GM12874 (cell line): ENCODE measurements at regions not wholly inside any gene's neighbourhood (a gene's known extent, or its start where the extent isn't known, plus 50 kb on each side); places are given as distances from the start of the nearest gene placed in this dataset.

Source experiments
- CTCF ChIP-seq: IDR thresholded peaks from 2 replicates; pipeline ENCODE4 v1.5.1; 2011; ENCODE audit warnings: low read depth, mild to moderate bottlenecking, control low read depth, low read length, moderate library complexity; ENCODE audit not compliant: insufficient read depth

DNA sequence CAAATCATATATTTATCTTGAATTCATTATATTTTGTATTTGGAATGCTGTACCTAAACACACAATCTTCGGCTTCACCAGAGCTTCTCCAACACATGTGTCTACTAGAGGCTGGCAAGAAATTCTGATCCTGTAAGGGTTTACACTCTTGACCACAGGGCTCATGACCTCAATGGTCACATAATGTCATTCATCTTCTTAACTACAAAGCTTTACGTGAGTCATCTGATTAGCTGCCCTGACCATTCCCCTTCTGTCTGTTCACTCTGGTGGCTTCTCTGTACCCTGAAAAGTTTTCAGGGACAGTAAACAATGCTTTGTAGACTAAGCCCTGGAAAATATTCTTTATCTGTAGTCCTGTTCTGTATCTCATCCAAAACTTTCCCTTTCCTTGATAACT is 423.9 kb downstream of the CMPK2 start:
- TF ChIP-seq CTCF, result no peak

GRCh38 chr2:6442252-6442985 is 423.3 kb downstream of the CMPK2 start:
- no peak for TF ChIP-seq CTCF

DNA sequence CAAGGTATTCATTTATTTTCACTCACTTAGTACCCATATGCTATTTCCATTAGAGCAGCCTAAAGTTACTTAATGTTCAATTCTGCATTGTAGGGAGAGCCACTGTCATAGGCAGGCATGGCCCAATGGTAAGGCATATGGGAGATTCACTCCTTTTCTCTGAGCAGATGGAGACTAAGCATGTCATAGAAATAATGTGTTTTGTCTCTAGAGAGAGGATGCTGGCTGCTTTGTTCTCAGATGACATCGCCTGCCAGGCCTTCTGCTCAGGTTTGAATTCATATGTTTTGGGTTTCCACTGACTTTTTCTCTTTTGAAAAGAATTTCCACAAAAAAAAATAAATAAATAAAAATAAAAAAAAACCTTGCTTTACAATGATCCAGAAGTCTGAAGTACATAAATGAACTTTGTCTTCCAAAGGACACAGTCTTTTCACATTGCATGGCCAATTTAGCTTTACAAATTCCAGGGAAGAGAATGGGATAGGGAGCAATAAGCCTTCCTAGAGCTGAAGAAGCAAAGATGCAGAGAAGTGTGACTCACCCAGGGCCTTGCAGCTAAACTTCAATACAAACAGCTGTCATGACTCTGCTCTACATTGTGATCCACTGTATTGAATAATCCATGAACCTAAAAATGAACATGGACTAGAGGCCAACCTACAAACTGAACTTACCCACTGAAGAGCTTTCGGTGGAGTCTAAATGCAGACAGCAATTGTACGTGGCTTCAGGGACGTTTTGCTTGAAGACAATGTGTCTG is 422.5 kb downstream of the CMPK2 start:
- no peak for TF ChIP-seq CTCF

- TF ChIP-seq CTCF, result no peak
Measured at GRCh38 chr2:6444514-6444913, 421.2 kb downstream of the CMPK2 start.

DNA sequence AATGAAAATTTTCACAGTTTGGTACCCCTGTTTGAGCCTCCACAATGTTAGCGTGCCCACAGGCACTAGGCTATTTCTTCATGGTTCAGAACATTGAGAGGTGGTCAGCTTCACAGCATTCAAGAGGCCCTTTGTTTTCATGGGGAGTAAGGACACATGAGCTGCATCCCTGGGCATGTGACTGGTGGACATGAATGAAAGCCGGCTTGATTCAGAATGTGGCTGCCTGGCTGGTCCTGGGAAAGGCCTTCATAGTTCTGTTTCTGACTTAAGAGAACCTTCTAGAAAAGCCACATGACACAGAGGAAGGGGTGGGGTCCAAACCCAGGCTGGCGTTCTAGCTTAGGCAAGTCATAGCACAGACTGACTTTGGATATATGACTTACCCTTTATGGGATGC is 420.6 kb downstream of the CMPK2 start:
- TF ChIP-seq CTCF, result no peak

DNA sequence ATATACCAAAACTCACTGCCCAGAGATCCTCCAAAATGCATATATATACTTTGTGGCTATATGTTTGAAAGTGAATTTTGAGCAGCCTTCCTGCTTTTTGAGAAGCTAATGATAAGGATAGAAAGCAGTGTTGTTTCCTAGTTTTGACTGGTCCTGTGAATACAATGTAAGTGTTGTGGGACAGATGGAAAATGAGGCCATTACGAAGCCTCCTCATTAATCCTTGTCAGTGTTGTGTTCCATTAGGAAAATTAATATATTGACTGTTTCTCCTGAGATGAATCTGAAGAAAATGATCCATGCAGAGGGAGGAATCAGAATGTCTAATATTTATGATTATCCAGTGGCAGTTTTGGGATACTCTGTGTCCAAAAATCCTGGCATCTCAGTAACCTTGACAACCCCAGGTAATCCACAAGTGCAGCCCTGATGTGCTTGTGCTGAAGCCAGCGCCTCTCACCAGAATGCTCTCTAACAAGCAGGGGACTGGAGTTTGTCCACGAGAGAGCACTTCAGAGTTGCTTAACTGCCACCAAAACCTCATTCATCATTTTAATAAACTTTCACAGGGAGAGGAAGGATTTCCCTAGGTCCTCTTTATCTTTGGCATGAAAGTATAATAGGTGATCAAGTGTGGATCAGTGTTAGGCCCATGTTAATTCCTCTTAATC is 418.6 kb downstream of the CMPK2 start:
- TF ChIP-seq CTCF, result no peak

DNA sequence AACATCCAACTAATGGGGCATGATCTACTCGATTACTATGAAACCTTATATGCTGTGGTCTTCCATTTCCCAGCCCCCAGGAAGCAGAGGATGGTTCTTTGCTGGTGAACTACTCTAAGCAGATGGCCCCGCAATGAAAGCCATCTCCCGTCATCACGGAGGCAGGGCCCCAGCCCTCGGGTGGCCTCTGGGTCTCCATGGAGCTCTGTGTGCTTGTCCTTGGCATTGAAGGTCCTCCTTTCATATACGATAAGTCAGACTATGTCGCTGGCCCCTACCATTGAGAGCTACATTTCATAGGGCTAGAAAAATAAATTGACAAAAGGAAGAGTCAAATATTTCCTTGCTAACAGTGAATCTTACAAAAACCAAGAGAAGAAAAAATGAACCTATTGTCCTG is 416.8 kb downstream of the CMPK2 start:
- TF ChIP-seq CTCF, result no peak
